ENCODE measurements at regions not wholly inside any gene's neighbourhood (a gene's known extent, or its start where the extent isn't known, plus 50 kb on each side); places are given as distances from the start of the nearest gene placed in this dataset.

GRCh38 chr12:93299262-93299846, 78.4 kb upstream of the NUDT4 start:
- no peaks in the 10 kb centered on the region for H3K9me3 Mint-ChIP-seq
- Histone ChIP-seq H3K9me3 (ENCODE audit: low read length) (no peaks in the 10 kb centered on the region), H3K36me3 (ENCODE audit: insufficient read depth, low read length) (no peaks in the 10 kb centered on the region), H3K4me1 (ENCODE audit: insufficient read depth, low read length) (no peaks in the 10 kb centered on the region), H3K27ac (ENCODE audit: low read depth, low read length) (no peak overlapping the region), H3K4me3 (ENCODE audit: low read length) (no peak overlapping the region), H3K27me3 (ENCODE audit: insufficient read depth, low read length, poor library complexity, severe bottlenecking) (no peaks in the 10 kb centered on the region)
- H3K4me1 Mint-ChIP-seq: no peaks in the 10 kb centered on the region
- POLR2A ChIA-PET: no interaction called here
- no peak for DNase-seq
- H3K27ac Mint-ChIP-seq: no peak overlapping the region
- H3K4me3 Mint-ChIP-seq: no peak overlapping the region
- H3K36me3 Mint-ChIP-seq: no peaks in the 10 kb centered on the region
- CTCF ChIA-PET: no interaction called here
- peaks cover 0 to 2% of the 10 kb centered on the region in 2 donors for H3K27me3 Mint-ChIP-seq

GRCh38 chr12:93300611-93301021, 77.1 kb upstream of the NUDT4 start:
- peaks cover 0 to 4% (median 1%) of the 10 kb centered on the region in 5 donors for H3K9me3 Mint-ChIP-seq
- no peak overlapping the region for H3K27ac Mint-ChIP-seq
- peaks cover 0 to 6% of the 10 kb centered on the region in 2 donors for H3K27me3 Mint-ChIP-seq
- H3K27ac ChIP-seq (ENCODE audit: low read depth, low read length): no peak overlapping the region
- no peaks in the 10 kb centered on the region for H3K36me3 ChIP-seq (ENCODE audit: insufficient read depth, low read length)
- no peaks in the 10 kb centered on the region for H3K4me1 Mint-ChIP-seq
- no peaks in the 10 kb centered on the region for H3K4me1 ChIP-seq (ENCODE audit: insufficient read depth, low read length)
- no peak for DNase-seq
- CTCF ChIA-PET: no interaction called here
- no peak overlapping the region for H3K4me3 ChIP-seq (ENCODE audit: low read length)
- no peak overlapping the region for H3K4me3 Mint-ChIP-seq
- POLR2A ChIA-PET: no interaction called here
- no peaks in the 10 kb centered on the region for H3K27me3 ChIP-seq (ENCODE audit: insufficient read depth, low read length, poor library complexity, severe bottlenecking)
- H3K9me3 ChIP-seq (ENCODE audit: low read length): no peaks in the 10 kb centered on the region
- H3K36me3 Mint-ChIP-seq: no peaks in the 10 kb centered on the region

GRCh38 chr12:93302331-93303229, 75.1 kb upstream of the NUDT4 start:
- ChIA-PET CTCF (interaction anchor here (1.2 kb wide), 1 partner anchor 61 kb away, joined by 3 read pairs; no protein-coding TSS in a partner anchor), POLR2A (no interaction called here)
- Histone ChIP-seq H3K9me3 (ENCODE audit: low read length) (no peaks in the 10 kb centered on the region), H3K4me3 (ENCODE audit: low read length) (no peak overlapping the region), H3K27me3 (ENCODE audit: insufficient read depth, low read length, poor library complexity, severe bottlenecking) (no peaks in the 10 kb centered on the region), H3K4me1 (ENCODE audit: insufficient read depth, low read length) (no peaks in the 10 kb centered on the region), H3K27ac (ENCODE audit: low read depth, low read length) (peak overlapping the region; percentile 39), H3K36me3 (ENCODE audit: insufficient read depth, low read length) (no peaks in the 10 kb centered on the region)
- no peak for DNase-seq
- Mint-ChIP-seq H3K36me3 (peaks cover 0 to 8% (median 0%) of the 10 kb centered on the region in 3 donors), H3K4me3 (no peak overlapping the region), H3K27ac (no peak overlapping the region), H3K27me3 (peaks cover 6 to 7% of the 10 kb centered on the region in 2 donors), H3K9me3 (peaks cover 7 to 15% (median 11%) of the 10 kb centered on the region in 5 donors), H3K4me1 (no peaks in the 10 kb centered on the region)

GRCh38 chr12:93306636-93307035, 71.1 kb upstream of the NUDT4 start:
- Mint-ChIP-seq H3K9me3 (peaks cover 7 to 15% (median 13%) of the 10 kb centered on the region in 5 donors), H3K36me3 (peaks cover 0 to 8% (median 0%) of the 10 kb centered on the region in 3 donors), H3K27ac (no peak overlapping the region), H3K27me3 (peaks cover 5 to 8% of the 10 kb centered on the region in 2 donors), H3K4me3 (no peak overlapping the region), H3K4me1 (no peaks in the 10 kb centered on the region)
- Histone ChIP-seq H3K9me3 (ENCODE audit: low read length) (no peaks in the 10 kb centered on the region), H3K27me3 (ENCODE audit: insufficient read depth, low read length, poor library complexity, severe bottlenecking) (no peaks in the 10 kb centered on the region), H3K36me3 (ENCODE audit: insufficient read depth, low read length) (no peaks in the 10 kb centered on the region), H3K4me3 (ENCODE audit: low read length) (no peak overlapping the region), H3K27ac (ENCODE audit: low read depth, low read length) (no peak overlapping the region), H3K4me1 (ENCODE audit: insufficient read depth, low read length) (no peaks in the 10 kb centered on the region)
- ChIA-PET CTCF (no interaction called here), POLR2A (interaction anchor here (0.6 kb wide), 1 partner anchor 19 kb away, joined by 3 read pairs; no protein-coding TSS in a partner anchor)
- DNase-seq: no peak

- Mint-ChIP-seq H3K27ac (no peak overlapping the region), H3K9me3 (peaks cover 7 to 15% (median 13%) of the 10 kb centered on the region in 5 donors), H3K4me3 (no peak overlapping the region), H3K36me3 (peaks cover 0 to 8% (median 0%) of the 10 kb centered on the region in 3 donors), H3K27me3 (peaks cover 5 to 8% of the 10 kb centered on the region in 2 donors), H3K4me1 (no peaks in the 10 kb centered on the region)
- no peaks in the 10 kb centered on the region for H3K36me3 ChIP-seq (ENCODE audit: insufficient read depth, low read length)
- POLR2A ChIA-PET: no interaction called here
- H3K9me3 ChIP-seq (ENCODE audit: low read length): no peaks in the 10 kb centered on the region
- no peak overlapping the region for H3K4me3 ChIP-seq (ENCODE audit: low read length)
- H3K27ac ChIP-seq (ENCODE audit: low read depth, low read length): no peak overlapping the region
- no peaks in the 10 kb centered on the region for H3K4me1 ChIP-seq (ENCODE audit: insufficient read depth, low read length)
- no peak for DNase-seq
- no peaks in the 10 kb centered on the region for H3K27me3 ChIP-seq (ENCODE audit: insufficient read depth, low read length, poor library complexity, severe bottlenecking)
- CTCF ChIA-PET: no interaction called here
These were observed 69.4 kb upstream of the NUDT4 start for GRCh38 chr12:93308281-93308680.

- Mint-ChIP-seq H3K27ac (no peak overlapping the region), H3K4me3 (no peak overlapping the region), H3K36me3 (no peaks in the 10 kb centered on the region), H3K4me1 (no peaks in the 10 kb centered on the region), H3K27me3 (peaks cover 0 to 3% of the 10 kb centered on the region in 2 donors), H3K9me3 (peaks cover 0 to 3% (median 0%) of the 10 kb centered on the region in 5 donors)
- Histone ChIP-seq H3K4me1 (ENCODE audit: insufficient read depth, low read length) (no peaks in the 10 kb centered on the region), H3K36me3 (ENCODE audit: insufficient read depth, low read length) (no peaks in the 10 kb centered on the region), H3K27me3 (ENCODE audit: insufficient read depth, low read length, poor library complexity, severe bottlenecking) (no peaks in the 10 kb centered on the region), H3K9me3 (ENCODE audit: low read length) (no peaks in the 10 kb centered on the region), H3K4me3 (ENCODE audit: low read length) (no peak overlapping the region), H3K27ac (ENCODE audit: low read depth, low read length) (no peak overlapping the region)
- ChIA-PET POLR2A (no interaction called here), CTCF (no interaction called here)
- DNase-seq: no peak
These were observed 65.9 kb upstream of the NUDT4 start for GRCh38 chr12:93311827-93312226.

GRCh38 chr12:93314177-93314497, 63.6 kb upstream of the NUDT4 start:
- Histone ChIP-seq H3K27me3 (ENCODE audit: insufficient read depth, low read length, poor library complexity, severe bottlenecking) (no peaks in the 10 kb centered on the region), H3K4me1 (ENCODE audit: insufficient read depth, low read length) (no peaks in the 10 kb centered on the region), H3K4me3 (ENCODE audit: low read length) (no peak overlapping the region), H3K27ac (ENCODE audit: low read depth, low read length) (no peak overlapping the region), H3K9me3 (ENCODE audit: low read length) (no peaks in the 10 kb centered on the region), H3K36me3 (ENCODE audit: insufficient read depth, low read length) (no peaks in the 10 kb centered on the region)
- Mint-ChIP-seq H3K27me3 (no peaks in the 10 kb centered on the region), H3K36me3 (no peaks in the 10 kb centered on the region), H3K27ac (no peak overlapping the region), H3K4me3 (no peak overlapping the region), H3K9me3 (no peaks in the 10 kb centered on the region), H3K4me1 (peaks cover 0 to 4% (median 0%) of the 10 kb centered on the region in 3 donors)
- ChIA-PET POLR2A (no interaction called here), CTCF (no interaction called here)
- DNase-seq: no peak

- H3K9me3 ChIP-seq (ENCODE audit: low read length): no peaks in the 10 kb centered on the region
These were observed 62.3 kb upstream of the NUDT4 start for GRCh38 chr12:93315385-93315906.

More at GRCh38 chr12:93315385-93315906, 62.3 kb upstream of the NUDT4 start:
- Mint-ChIP-seq H3K4me3 (no peak overlapping the region), H3K36me3 (no peaks in the 10 kb centered on the region), H3K27ac (no peak overlapping the region), H3K27me3 (peaks cover 0 to under 1% of the 10 kb centered on the region in 2 donors), H3K4me1 (peaks cover 0 to 4% (median 0%) of the 10 kb centered on the region in 3 donors), H3K9me3 (no peaks in the 10 kb centered on the region)
- no peaks in the 10 kb centered on the region for H3K36me3 ChIP-seq (ENCODE audit: insufficient read depth, low read length)
- peak overlapping the region; percentile 78 for H3K27ac ChIP-seq (ENCODE audit: low read depth, low read length)
- H3K27me3 ChIP-seq (ENCODE audit: insufficient read depth, low read length, poor library complexity, severe bottlenecking): no peaks in the 10 kb centered on the region
- no peak for DNase-seq
- ChIA-PET POLR2A (no interaction called here), CTCF (no interaction called here)
- no peaks in the 10 kb centered on the region for H3K4me1 ChIP-seq (ENCODE audit: insufficient read depth, low read length)
- H3K4me3 ChIP-seq (ENCODE audit: low read length): no peak overlapping the region
